ENCODE measurements at regions not wholly inside any gene's neighbourhood (a gene's known extent, or its start where the extent isn't known, plus 50 kb on each side); places are given as distances from the start of the nearest gene placed in this dataset.

- TF ChIP-seq AFF4 (CRISPR knock-in tag; IDR thresholded peaks at IDR 0.05): no peak
- no peak for TF ChIP-seq ZNF570 (CRISPR knock-in tag; IDR thresholded peaks at IDR 0.05; ENCODE audit: borderline replicate concordance)
- no peak for TF ChIP-seq GMEB1 (CRISPR knock-in tag; IDR thresholded peaks at IDR 0.05; ENCODE audit: borderline replicate concordance)
- no peak for TF ChIP-seq PLSCR1 (CRISPR knock-in tag; IDR thresholded peaks at IDR 0.05; ENCODE audit: borderline replicate concordance)
- no peak for TF ChIP-seq ZNF546 (CRISPR knock-in tag; conservative IDR thresholded peaks at IDR 0.05)
- no peak; the same call in 1 of the 2 replicates for TF ChIP-seq MTERF4 (CRISPR knock-in tag; IDR thresholded peaks at IDR 0.05)
- TF ChIP-seq ZBTB25 (CRISPR knock-in tag; IDR thresholded peaks at IDR 0.05): peak; percentile 80; the same call in 1 of the 2 replicates
- no peak for TF ChIP-seq POGK (CRISPR knock-in tag; conservative IDR thresholded peaks at IDR 0.05)
- no peak for TF ChIP-seq REST (IDR thresholded peaks at IDR 0.05; ENCODE audit: borderline replicate concordance in 1 of 2, low read depth in 1 of 2, low read length in 2 of 2)
- TF ChIP-seq ZFP36 (IDR thresholded peaks at IDR 0.05; ENCODE audit: borderline replicate concordance, low read depth, low read length, partially characterized antibody): no peak
- TF ChIP-seq EED (CRISPR knock-in tag; IDR thresholded peaks at IDR 0.05): peak; percentile 48; the same call in 1 of the 2 replicates
- TF ChIP-seq ZNF431 (CRISPR knock-in tag; IDR thresholded peaks at IDR 0.05; ENCODE audit: borderline replicate concordance, low read depth): no peak
- 0 out of 2 replicates have a peak, but pooled peaks have one; percentile 37 for TF ChIP-seq ZNF567 (CRISPR knock-in tag; IDR thresholded peaks at IDR 0.05; ENCODE audit: borderline replicate concordance)
Measured at GRCh38 chr20:19903168-19903811, 113.9 kb upstream of the NAA20 start (continued).

Data from HepG2 (cell line).